HG03432 (cell line): ENCODE measurements at regions not wholly inside any gene's neighbourhood (a gene's known extent, or its start where the extent isn't known, plus 50 kb on each side); places are given as distances from the start of the nearest gene placed in this dataset.

ENCODE experiments used
- ATAC-seq: cut with Tn5 transposase; IDR thresholded peaks from one replicate; pipeline ENCODE4 v1.9.1; 2021; ENCODE audit warnings: mild to moderate bottlenecking, moderate library complexity; ENCODE audit not compliant: unreplicated experiment

DNA sequence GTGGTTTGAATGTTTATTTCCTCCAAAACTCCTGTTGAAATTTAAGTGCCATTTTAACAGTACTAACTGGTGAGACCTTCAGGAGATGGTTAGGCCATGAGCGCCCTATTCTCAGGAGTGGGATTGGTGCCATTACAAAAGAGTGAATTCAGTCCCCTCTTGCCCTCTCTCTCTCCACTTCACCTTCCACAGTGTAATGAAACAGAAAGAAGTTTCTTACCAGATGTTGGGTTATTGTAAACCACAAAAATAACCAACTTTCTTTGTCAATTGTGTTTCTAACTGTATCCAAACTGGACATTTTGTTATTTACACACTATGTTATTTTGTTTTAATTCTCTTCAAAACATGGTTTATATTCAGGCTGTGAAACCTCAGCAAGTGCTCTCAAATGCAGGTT, 1734.3 kb downstream of the PCDH7 start:
- no peak for ATAC-seq

DNA sequence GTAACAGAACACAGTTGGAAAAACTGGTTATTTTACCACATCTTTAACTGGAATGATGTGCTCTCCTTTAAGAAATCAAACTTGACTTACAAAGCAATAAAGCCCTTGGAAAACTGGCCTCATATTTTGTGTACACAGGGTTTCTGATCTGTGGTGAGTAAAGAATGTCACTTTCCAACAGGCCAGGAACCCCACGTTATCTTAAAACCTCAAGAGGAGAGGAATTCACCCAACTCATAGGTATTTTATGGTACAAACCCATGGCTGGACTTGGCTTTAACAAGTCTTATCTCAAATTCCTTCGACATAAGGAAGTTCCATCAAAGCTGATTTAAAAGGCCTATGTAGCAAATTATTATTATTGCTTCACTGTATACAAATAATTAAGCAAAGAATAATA, 1735.1 kb downstream of the PCDH7 start:
- ATAC-seq = no peak

DNA sequence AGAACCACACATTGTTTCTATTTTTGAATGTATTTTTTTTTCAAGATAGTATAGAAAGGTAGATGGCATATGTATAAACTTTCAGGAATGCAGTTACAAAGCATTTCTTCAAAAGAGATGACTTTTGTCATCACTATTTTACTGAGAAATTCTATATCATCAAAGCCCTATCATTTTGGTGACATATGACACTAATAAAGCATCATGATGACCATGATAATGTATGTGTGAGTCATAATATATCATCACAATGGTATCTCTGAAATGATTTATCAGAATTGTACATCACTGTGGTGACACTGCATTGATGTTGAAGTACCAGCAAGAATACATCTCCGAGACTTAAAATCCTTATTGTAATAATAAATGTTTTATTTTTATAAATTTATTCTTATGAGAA, 1740.8 kb downstream of the PCDH7 start:
- no peak for ATAC-seq

DNA sequence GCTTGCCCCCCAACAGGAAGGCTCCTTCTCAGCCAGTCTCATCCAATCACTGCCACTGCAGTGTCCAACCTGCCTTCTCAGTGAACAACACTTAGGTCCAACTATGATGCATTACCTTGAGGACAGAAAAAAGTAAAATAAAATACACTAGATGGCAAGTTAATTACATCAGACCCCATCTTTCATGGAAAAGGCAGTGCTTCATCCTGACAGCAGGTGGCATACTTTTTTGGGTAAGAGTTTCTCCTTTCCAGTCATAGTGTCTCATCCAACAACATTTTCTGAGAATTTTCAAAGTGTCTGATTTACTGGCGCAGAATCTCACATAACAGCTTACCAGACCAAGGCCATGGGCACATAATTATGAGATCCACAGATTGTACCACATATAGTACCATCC, 1742.8 kb downstream of the PCDH7 start:
- no peak for ATAC-seq

DNA sequence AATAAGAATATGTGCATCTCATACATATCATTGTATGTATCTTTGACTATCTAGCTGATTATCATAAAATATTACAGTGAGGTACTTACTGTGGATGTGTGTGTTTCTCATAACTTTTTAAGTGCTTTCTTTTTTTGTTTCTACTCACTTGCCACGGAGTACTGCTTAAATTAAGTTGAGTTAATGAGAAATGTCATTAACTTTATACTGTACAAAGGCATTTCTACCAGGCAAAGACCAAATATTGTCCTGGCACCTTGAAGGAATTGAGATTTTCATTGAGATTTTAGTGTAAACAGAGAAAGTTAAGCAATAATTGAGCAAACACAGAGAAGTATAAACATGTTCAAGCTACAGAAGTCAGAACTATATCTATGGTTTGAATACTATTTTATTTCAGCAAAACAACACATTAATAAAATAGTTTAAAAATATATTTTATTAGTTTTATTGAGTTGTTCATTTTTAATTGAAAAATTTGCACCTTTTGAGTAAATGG, 1750.0 kb downstream of the PCDH7 start:
- ATAC-seq = no peak

DNA sequence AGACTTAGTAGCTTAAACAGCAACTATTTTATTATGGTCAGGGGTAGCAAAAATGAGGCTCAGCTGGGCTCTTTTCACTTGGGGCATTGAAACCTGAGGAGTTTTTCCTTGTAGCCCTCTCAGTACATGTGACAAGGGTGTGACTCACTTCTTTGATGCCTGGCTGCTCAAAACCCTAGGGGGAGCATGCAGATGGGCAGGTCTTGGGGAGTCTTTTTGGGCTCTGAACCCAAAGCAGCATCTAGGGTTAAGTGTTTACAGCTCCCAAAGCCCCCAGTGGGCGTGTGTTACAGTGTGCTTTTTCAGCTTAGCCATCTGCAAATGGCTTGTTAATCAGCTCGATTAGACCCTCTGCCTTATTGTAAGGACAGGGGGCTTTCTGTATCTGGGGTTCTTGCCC, 1752.7 kb downstream of the PCDH7 start:
- ATAC-seq = no peak

DNA sequence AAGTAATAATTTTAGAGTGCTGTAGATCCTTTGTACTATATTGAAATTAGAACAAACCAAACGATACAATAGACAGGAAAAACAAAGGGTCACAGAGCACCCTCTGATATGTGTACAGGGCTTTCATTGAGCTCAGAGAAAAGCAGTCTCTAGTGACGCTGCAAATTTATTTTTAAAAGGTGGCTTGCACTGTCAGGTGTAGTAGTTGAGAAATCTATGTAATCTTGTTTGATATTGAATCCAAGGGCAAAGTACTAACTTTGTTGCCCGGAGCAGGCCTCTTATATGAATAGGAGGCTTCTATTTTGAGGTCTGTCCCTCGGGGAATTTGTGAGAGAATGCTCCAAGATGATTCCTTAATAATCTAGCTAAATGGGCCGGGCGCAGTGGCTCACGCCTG, 1755.5 kb downstream of the PCDH7 start:
- ATAC-seq = no peak

DNA sequence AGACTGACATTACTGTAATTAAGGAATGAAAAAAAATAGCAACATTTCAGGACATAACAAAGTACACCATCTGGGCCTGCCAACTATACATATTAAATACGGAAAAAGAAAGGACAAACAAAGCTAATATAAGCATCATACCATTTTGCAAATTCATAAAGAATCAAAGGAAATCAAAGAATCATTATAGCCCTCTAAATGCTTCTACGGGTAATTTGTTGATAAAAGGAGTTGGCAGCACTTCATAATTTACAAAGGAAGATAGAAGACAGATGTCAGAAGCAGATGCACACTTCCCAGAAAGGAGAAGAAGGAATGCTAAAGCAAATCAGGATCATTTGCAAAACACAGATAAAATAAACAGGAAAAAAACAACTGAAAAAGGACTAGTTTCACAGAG, 1757.3 kb downstream of the PCDH7 start:
- ATAC-seq = no peak

DNA sequence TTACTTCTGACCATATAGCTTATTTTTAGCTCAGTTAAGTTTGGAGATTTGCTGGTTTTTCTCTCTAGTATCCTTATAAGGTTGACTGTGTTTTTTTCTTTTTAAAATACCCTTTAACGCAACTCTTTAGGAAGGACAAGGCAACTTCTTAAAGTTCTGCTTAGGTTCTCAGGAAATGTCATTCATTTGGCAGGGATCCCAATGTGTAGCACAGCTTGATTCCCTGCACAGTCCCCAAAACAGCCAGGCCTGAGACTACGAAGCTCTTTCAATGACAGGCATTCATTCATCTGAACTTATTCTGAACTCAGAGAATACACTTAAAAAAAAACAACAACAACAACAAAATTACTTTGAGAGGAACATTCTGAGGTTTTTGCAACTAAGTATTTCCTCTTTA, 1765.8 kb downstream of the PCDH7 start:
- no peak for ATAC-seq

DNA sequence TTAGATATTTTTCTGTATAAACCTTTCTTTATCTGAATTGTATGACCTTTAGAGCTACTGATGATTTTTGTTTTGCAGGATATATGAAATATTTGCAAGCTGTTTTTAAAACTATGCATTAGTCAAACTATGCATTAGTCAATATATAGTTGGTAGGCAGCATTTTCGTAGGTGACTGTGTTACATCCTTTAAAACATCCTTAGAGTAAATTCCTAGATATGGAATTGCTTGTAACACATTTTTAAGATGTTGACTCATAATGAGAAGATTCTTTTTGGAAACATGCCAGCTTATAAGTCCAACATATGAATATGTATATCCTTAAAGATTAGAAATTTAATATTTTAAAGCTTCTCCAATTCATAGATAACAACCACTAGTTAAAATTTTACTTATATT, 1768.5 kb downstream of the PCDH7 start:
- no peak for ATAC-seq

DNA sequence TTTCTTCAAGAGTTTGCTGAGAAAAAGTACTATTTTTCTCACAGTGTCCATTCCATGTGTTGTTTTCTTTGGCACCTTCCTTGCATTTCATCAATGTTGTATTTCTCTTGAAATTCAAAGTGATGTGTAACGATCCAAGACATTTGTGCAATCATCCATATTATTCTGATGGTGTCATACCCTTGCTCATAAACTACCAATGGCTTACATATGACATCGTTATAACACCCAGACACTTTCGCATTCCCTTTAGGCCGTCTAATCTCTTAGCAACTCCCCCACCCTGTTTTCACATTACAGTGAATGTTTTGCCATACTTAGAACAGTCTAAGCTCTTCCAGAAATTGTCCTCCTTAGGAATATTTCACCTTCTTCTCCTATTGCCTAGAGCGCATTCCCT, 1779.0 kb downstream of the PCDH7 start:
- no peak for ATAC-seq

DNA sequence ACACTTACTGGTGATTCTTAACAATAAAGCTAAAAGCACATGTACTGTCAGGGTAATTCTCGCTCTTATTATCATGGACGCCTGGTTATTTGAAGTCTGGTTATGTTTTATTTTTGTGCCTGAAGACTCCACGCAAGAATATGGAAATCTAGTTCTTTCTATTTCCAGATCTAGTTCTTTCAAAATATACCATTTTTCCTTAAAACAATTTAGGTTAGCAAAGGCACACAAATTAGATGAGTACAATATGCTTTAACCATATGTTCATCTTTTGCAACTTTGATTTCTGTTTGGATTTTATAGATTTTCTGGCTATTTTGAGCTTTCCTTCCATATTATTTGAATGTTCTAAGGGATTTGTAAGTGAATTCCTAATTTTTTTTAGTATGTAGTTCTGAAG, 1783.1 kb downstream of the PCDH7 start:
- no peak for ATAC-seq

DNA sequence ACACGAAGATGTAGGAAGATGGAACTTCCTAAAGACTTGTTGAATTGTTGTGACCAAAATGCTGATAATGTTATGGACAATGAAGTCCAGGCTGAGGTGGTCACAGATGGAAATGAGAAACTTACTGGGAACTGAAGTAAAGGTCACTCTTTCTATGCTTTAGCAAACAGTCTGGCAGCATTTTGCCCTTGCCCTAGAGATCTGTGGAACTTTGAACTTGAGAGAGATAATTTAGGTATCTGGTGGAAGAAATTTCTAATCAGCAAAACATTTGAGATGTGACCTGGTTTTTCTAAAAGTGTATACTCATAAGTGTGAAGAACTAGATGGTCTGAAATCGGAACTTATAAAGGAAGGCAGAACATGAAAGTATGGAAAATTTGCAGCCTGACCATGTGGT, 1785.9 kb downstream of the PCDH7 start:
- no peak for ATAC-seq

DNA sequence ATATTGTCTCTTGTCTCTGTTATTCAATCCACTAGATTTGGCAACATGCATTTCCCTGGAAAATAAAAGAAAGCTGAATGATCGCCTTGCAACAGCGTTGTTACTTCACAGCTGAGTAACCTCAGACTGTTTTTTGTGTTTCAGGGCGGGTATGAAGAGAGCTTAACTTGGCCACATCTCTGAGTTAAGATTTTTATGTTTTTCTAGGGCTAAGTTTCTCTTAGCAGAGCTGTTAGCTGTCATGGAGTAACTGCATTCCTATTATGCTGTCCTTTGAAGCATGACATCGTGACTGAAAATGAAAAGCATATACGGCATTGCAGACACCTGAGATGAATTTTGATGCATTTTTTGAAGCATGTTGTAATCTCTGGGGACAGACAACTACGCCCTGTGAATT, 1798.9 kb downstream of the PCDH7 start:
- ATAC-seq = no peak

DNA sequence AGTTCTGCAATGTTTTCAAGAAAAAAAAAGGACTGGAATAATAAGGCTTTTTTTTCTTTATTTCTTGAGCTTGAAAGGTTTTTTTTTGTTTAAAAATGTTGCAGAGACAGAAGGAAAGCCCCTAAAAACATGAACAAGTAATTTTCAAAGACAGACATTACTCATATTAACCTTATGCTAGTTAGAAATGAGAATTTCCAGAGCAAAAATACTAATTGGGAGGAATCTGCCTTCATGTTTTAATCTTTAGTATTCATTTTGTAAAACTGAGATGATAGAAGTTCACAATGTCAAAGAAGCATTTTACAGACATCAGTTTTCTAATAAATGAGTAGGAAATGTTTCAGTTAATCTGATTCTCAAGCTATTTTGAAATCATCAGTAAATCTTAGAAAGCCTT, 1805.3 kb downstream of the PCDH7 start:
- ATAC-seq = no peak

DNA sequence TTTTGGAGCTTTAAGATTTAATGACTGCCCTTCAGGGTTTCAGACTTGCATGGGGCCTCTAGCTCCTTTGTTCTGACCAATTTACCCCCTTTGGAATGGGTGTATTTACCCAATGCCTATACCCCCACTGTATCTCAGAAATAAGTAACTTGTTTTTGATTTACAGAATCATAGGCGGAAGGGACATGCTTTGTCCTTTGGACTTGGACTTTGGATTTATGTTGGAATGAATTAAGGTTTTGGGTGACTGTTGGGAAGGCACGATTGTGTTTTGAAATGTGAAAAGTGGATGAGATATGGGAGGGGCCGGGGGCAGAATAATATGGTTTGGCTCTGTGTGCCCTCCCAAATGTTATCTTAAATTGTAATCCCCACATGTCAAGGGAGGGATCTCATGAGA, 1824.7 kb downstream of the PCDH7 start:
- no peak for ATAC-seq

DNA sequence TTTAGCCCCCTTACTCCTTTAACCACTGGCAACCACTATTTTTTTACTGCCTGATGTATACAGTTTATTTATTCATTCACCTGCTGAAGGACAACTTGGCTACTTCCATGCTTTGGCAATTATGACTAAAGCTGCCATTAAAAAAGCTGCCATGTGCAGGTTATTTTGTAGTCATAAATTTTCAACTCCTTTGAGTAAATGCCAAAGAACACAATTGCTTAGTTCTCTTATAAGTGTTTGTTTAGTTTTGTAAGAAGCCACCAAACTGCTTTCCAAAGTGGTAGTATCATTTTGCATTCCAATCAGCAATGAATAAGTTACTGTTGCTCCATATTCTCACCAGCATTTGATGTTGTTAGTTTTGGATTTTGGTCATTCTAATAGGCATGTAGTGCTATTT, 1831.8 kb downstream of the PCDH7 start:
- ATAC-seq = no peak

DNA sequence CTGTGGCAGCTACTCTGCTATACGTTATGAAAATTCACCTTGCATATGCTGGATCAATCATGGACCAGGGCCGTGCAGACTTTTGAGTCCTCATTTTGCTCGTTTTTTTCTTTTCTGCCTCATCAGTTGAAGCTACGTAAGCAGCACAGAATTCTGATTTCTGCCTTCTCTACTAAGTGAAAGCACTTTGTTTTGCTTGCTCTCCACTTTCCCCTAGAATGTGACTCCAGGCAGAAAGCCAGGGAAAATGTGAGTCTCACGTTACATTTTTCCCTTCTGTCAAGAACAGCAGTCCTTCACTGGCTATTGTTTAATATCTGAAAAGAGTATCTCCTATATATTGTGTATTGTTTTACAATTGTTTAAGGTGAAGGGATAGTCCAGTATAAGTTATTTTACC, 1840.1 kb downstream of the PCDH7 start:
- ATAC-seq = no peak

DNA sequence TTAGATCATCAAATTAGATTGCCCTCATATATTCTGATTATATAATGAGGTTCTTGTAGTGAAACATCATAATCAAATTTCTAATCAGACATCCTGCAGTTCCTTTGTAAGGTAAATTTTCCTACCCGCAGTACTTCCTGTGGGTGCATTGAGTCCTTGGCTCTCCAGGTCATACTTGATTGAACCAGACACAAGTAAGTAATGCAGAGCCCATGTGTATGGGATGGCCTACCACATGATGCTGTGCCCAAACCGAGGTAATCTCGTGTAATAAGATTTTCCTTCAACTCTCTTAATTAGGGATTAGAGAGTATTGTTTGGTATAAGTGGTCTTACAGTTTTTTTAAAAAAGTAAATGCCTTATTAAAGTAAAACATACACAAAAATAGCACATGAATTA, 1841.8 kb downstream of the PCDH7 start:
- ATAC-seq = no peak

DNA sequence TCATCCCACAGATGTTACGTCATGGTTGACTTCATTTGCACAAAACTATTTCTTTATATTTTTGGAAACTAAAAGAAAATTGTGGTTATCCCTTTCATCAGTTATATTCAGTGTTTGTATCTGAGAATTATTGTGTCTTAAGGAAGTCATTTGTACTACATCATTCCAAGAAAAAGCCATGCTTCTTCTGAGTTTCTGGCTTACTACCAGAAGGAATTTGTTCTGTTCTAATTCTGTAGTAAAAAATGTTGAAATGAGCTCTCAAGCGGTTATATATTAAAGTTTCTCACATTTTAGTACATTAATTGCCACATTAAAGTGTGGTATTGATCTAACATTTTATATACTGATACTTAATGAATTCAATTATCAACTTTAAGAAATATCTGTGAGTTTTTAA, 1844.5 kb downstream of the PCDH7 start:
- ATAC-seq = no peak

DNA sequence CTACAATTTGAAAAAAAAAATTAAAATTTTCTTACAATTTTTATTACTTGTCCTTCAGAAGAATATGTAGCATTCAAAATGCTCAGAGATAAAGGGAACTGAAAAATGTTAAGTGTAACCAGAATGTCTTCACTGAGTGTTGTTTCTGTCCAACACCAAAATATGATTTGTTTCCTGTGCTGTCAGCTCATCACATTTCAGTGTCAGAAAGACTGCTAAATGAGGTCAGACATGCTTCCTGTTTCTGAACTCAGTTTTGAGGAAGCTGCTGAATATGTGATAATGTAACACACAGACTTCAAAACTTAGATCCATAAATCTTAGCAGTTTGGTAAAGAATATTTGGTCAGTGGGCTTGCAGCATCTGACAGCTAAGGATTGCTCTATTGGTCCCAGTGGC, 1849.7 kb downstream of the PCDH7 start:
- ATAC-seq = peak; percentile 78

DNA sequence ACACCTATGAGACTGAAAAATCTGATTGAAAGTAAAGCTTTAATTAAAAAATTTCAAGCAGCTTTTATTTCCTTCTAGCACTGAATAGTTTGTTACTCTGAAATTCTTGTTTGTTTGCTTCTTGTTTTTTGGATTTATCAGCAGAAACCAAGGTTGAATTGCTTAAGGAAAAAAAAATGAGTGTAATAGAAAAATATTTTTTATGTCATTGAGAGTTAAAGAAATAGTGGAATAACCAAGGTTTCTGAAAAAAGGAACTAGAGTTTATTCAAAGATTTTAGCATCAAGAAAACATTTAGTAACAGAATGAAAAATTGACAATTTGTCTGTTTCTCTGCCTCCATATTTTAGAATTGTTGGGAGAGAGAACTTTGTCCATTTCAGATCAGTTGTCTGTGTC, 1852.2 kb downstream of the PCDH7 start:
- no peak for ATAC-seq

DNA sequence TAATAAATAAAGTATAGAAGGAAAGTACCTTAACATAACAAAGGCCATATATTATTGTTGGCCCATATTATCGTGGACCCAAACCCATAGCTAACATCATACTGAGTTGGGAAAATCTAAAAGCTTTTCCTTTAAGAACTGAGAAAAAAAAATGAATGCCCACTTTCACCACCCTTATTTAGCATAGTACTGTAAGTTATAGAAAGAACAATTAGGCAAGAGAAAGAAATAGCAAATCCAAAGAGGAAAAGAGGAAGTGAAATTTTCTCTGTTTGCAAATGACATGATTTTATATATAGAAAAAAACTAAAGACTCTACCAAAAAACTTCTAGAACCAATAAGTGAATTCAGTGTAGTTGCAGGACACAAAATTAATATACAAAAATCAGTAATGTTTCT, 1854.6 kb downstream of the PCDH7 start:
- ATAC-seq = no peak

DNA sequence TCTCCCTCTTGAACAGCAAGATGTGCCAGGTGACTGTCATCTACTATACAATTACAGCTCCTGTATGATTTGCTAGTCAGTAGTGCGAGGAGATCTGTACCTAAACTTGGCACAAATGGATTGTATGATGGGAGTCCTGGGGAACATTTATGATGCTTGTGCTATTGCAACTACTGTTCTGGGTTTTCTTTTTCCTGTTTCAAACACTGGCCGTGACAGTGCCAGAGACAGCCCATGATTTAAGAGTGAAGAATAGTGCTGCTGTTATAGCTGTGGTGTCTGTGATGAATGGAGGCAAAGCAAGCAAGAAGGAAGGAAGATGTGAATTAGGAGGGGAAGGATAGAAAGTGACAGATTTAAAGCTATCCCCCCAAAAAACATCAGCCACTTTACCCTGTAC, 1868.9 kb downstream of the PCDH7 start:
- ATAC-seq = no peak
